H7 (cell line): ENCODE measurements at regions not wholly inside any gene's neighbourhood (a gene's known extent, or its start where the extent isn't known, plus 50 kb on each side); places are given as distances from the start of the nearest gene placed in this dataset.

ENCODE experiments used
- DNase-seq: peaks from one replicate; pipeline ENCODE4 v3.0.0; 2012
- H3K27me3 ChIP-seq: 2 replicates; pipeline ENCODE4 v1.6.0; 2011; ENCODE audit warnings: mild to moderate bottlenecking, low read length; ENCODE audit not compliant: control insufficient read depth, insufficient read depth
- H3K36me3 ChIP-seq: replicated peaks from 2 replicates; pipeline ENCODE4 v1.5.1; 2011; ENCODE audit warnings: low read length; ENCODE audit not compliant: control insufficient read depth, insufficient read depth
- H3K4me3 ChIP-seq: 2 replicates; pipeline ENCODE4 v1.5.1; 2011; ENCODE audit warnings: low read depth, mild to moderate bottlenecking, control low read depth, low read length, moderate library complexity; ENCODE audit not compliant: insufficient read depth

DNA sequence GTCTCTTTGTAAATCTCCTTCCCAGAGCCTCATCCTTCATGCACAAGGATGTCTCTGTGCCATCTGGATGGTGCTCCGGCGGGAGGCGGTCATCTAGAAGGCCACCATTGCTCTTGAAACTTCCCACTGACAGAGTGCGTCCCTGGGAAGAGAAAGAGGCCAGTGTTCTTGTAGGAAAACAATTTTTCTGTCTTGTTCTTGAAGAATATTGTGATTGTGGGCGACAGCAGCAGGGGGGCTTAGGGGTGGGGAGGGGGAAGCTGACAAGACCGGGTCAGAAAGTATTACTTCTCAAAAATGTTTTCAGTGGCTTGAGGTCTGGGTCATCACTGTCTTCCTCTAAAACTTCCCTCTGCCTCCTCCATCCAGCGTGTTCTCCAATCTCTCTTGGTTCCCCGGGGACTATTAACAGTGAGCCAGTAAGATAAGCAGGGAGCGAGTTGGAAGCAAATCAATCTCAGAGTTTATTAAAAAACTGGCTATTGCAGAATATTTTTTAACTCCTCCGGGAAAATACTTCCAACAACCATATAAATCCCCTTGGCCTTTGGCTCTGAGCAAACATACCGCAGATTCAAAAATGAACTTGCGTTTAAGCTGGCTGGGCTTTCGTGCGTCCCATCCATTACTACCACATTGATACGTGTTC is 597.8 kb upstream of the MGMT start:
- Histone ChIP-seq H3K27me3 (no peaks in the 10 kb centered on the region), H3K4me3 (no peak overlapping the region), H3K36me3 (no peaks in the 10 kb centered on the region)
- no peak for DNase-seq

- no peaks in the 10 kb centered on the region for H3K36me3 ChIP-seq
- no peak for DNase-seq
- H3K27me3 ChIP-seq: no peaks in the 10 kb centered on the region
- H3K4me3 ChIP-seq: no peak overlapping the region
These were observed 596.0 kb upstream of the MGMT start for GRCh38 chr10:128870830-128871597.

DNA sequence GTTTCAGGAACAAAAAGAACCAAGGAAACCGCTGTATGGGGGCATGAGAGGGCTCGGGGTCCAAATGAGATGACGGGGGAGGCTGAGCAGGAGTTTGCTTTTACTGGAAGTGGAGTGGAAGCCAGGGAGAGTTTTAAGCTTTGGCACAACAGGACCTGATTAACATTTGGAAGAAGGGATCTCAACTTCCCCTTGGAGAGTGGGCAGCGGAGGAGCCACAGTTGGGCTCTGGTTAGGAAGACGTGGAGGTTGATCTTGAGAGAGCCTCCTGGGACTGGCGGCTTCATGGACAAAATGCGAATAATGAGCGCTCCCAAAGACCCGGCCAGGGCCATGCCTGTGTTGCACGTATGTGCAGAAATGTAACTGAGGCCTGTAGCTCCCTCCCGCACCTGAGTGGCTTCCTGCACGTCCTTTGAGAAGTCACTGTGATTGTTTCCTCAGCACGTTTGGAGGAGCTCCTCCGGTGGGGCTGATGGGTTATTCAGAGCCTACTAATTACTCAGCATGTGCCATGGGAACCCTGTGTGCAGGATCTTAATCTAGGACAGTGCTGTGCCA is 595.3 kb upstream of the MGMT start:
- DNase-seq: no peak
- H3K27me3 ChIP-seq: no peaks in the 10 kb centered on the region
- no peaks in the 10 kb centered on the region for H3K36me3 ChIP-seq
- no peak overlapping the region for H3K4me3 ChIP-seq

GRCh38 chr10:128873411-128874054 is 593.5 kb upstream of the MGMT start:
- Histone ChIP-seq H3K27me3 (no peaks in the 10 kb centered on the region), H3K36me3 (no peaks in the 10 kb centered on the region), H3K4me3 (no peak overlapping the region)
- no peak for DNase-seq

DNA sequence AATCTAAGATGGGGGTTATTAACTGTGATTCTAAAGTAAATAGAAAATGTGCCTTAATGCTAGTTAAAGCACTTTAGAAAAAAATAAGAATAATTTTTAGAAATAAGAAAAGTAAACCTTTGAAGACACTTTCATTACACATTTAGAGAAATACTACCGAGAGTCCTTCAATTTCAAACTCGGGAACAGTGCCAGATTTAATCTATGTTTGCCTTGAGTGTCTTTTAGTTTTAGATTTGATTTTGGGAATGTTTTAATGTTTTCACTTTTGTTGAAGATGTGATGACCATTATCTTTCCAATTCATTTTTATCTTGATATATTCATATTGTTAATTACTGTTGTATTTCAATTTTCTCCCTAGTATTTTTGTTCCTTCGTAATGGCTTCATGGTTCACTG is 592.7 kb upstream of the MGMT start:
- no peaks in the 10 kb centered on the region for H3K27me3 ChIP-seq
- no peak overlapping the region for H3K4me3 ChIP-seq
- no peak for DNase-seq
- no peaks in the 10 kb centered on the region for H3K36me3 ChIP-seq

GRCh38 chr10:128875030-128875744 is 591.9 kb upstream of the MGMT start:
- DNase-seq: no peak
- Histone ChIP-seq H3K4me3 (no peak overlapping the region), H3K27me3 (no peaks in the 10 kb centered on the region), H3K36me3 (no peaks in the 10 kb centered on the region)

DNA sequence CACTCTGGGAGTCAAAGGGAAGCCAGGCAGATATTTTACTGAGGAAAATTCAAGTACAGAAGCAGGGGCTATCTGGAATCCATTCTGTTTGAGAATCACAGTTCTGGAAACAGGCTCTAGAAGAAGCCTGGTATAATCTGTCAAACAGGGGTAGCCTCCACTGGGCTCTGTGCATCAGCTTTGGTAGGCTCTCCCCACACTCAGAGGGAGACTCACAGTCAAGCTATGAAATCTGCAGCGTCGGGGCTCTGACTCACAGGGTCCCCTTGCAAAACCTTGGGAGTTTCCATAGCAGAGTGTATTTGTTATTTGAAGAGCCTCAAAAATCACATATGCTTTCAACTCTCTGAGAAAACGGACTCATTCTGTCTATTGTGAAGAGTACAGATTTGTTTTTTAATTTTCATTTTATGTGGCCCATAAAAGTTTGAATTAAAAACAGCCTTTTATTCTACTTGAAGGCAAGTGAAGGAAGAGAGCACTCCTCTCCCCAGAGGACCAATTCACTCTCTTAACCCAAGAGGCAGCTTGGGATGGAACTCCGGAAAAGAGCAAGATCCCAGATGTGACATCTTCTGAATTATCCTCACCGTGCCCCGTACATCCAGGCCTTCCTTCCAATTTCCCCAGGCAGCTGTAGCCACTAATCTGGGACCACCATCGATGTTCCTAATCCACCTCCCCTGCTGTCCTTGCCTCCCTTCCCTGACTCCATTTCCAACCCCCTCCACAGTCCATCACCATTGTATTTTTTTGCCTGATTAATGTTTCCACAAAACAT is 590.9 kb upstream of the MGMT start:
- no peaks in the 10 kb centered on the region for H3K27me3 ChIP-seq
- no peak overlapping the region for H3K4me3 ChIP-seq
- H3K36me3 ChIP-seq: no peaks in the 10 kb centered on the region
- no peak for DNase-seq

- no peaks in the 10 kb centered on the region for H3K27me3 ChIP-seq
- no peak for DNase-seq
- no peaks in the 10 kb centered on the region for H3K36me3 ChIP-seq
- no peak overlapping the region for H3K4me3 ChIP-seq
These were observed 589.9 kb upstream of the MGMT start for GRCh38 chr10:128877141-128877540.

- Histone ChIP-seq H3K4me3 (no peak overlapping the region), H3K27me3 (no peaks in the 10 kb centered on the region), H3K36me3 (no peaks in the 10 kb centered on the region)
- no peak for DNase-seq
These were observed 589.1 kb upstream of the MGMT start for GRCh38 chr10:128877936-128878335.

DNA sequence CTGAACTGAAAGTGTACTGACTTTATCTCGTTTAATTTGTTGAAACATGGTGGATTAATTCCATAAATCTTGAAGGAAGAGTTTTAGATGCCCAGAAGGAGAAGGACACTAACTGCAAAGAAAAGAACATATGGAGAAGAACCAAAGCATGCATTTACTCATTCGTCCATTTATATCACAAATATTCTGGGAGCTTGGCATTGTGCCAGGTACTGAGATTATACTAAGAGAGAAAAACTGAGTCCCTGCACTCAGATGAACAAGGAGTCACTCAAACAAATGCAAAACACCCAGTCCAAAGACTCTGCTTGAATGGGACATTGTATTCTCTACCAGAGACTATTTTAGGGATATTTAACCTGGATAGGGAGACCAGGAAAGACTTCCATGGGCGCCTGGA is 588.0 kb upstream of the MGMT start:
- H3K4me3 ChIP-seq: no peak overlapping the region
- H3K36me3 ChIP-seq: no peaks in the 10 kb centered on the region
- no peaks in the 10 kb centered on the region for H3K27me3 ChIP-seq
- DNase-seq: no peak

- H3K36me3 ChIP-seq: no peaks in the 10 kb centered on the region
- DNase-seq: no peak
- no peaks in the 10 kb centered on the region for H3K27me3 ChIP-seq
- no peak overlapping the region for H3K4me3 ChIP-seq
These were observed 587.5 kb upstream of the MGMT start for GRCh38 chr10:128879441-128880140.

GRCh38 chr10:128880159-128880725 is 586.8 kb upstream of the MGMT start:
- H3K4me3 ChIP-seq: no peak overlapping the region
- DNase-seq: no peak
- H3K36me3 ChIP-seq: no peaks in the 10 kb centered on the region
- no peaks in the 10 kb centered on the region for H3K27me3 ChIP-seq

GRCh38 chr10:128881086-128881485 is 586.0 kb upstream of the MGMT start:
- H3K4me3 ChIP-seq: no peak overlapping the region
- DNase-seq: no peak
- H3K36me3 ChIP-seq: no peaks in the 10 kb centered on the region
- no peaks in the 10 kb centered on the region for H3K27me3 ChIP-seq
